Stimulated activated CD4-positive, alpha-beta T cell treated with anti-CD3 and anti-CD28 coated beads, Interleukin-1b, Interleukin-23, amount 100 ng/mL, for 24 hours (primary cell): ENCODE measurements at regions not wholly inside any gene's neighbourhood (a gene's known extent, or its start where the extent isn't known, plus 50 kb on each side); places are given as distances from the start of the nearest gene placed in this dataset.
A peak's percentile ranks its signal among the peaks of the same experiment; 100 is the strongest.

Experiments used
- DNase-seq, 4 experiments: peaks; one replicate each; pipeline ENCODE4 v3.0.0-alpha.2; 2020; ENCODE audit warnings: low read depth in 4 of 4, low spot score in 1 of 4

DNA sequence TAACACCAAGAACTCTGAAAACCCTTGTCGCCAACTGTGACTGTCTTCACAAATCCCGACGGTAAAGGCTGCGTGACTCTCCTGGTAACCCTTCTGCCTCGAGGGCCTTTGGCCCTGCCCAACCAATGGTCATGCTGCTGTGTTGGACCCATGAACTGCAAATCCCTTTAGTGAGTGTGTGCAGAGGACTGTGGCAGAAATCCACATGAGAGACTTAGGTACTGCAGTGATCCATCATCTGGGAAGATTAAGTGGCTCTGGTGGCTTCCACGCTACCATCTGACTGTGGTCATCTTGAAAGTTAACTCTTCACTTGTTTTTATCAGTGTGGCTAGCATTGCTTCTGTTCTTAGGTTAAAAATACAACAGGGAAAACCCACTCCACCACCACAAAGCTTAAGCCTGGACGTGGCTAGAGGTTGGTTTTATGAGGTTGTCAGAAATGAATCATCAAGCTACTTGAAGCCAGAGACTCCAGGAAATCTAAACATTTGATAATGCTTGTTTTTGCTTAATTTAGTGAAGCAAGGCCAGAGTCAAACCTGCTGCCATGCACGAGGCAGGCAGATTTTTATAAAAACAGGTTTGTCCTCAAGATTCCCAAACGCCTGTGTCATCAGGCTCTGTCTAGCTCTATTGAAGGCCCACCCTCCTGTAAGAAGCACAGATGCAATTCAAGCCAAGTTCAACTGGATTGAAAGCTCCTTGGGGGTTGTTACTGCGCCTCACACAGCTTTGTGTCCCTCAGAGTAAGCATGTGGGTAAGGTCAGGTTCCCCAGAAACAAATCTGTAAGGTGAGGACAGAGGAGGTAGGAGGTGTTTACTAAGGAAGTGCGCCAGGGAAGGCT is 52.7 kb upstream of the ERCC6L2 start:
- DNase-seq, result peak in 1 of 4 experiments; percentile 7

DNA sequence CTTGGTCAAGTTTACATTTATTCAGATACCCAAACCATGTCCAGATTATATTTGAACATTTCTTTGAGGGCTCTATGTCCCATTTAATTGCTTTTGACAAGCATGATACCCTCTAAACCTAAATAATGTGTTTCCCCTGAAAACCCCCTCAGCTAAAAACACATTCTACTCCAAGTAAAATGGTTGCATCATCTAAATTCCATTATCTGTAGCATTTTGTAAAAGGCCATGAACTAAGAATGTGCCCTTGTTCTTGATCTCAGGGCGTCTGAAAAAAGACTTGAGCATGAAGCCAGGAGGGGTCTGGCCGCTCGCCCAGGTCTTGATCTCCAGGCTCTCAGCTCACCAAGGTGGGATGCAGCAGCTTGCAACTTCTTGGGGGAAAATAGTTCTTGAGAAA is 53.5 kb upstream of the ERCC6L2 start:
- no peak for DNase-seq

DNA sequence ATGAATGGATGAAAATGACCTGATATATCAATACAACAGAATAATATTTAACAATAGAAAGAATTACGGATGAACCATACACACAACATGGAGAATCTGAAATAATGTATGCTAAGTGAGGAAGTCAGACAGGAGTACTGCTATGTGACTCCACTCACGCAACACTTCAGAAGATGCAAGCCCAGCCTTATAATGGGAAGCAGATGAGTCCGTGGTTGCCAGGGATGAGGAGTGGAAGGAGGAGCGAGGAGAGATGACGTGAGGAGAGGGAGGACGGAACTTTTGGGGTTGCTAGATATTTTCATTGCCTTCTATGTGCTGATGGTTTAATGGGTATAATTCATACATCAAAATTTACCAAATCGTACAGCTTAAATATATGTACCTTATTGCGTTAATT is 55.4 kb upstream of the ERCC6L2 start:
- no peak for DNase-seq

DNA sequence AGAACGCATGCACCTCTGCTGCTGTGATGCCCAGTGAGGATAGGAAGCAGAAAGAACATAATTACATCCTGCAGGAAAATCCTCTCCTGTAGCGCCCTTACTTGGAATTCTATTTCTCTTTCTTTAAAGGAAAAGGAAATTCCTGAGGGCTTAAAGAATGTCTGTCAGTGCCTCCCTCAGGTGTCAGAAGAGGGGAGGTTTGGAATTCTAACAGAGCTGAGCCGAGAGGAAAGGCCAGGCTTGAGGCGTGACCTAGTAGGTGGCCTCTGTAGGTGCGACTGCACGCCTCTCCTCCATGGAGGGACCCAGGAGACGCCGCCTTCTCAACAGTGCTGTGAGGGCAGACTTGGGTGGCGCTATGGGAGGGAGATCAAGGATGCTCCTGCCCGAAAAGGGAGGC is 55.9 kb upstream of the ERCC6L2 start:
- DNase-seq, result no peak

DNA sequence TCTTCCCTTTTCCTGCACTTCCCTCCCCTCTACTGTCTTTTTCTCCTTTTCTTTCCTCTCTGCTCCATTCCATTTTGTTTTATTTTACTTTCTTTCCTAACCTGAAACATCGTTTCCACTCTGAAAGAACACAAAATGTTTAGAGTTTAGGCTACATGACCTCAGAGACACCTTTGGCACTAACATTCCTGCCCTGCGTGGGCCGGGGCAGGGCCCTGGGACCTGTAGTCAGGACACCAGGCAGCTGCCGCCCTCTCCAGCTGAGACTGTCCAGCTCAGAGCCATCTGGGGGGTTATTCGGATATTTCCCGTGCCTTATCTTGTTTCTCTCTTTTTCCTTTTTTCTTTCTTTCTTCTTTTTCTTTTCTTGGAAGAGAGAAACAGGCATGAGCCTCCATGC is 58.3 kb upstream of the ERCC6L2 start:
- no peak for DNase-seq

DNA sequence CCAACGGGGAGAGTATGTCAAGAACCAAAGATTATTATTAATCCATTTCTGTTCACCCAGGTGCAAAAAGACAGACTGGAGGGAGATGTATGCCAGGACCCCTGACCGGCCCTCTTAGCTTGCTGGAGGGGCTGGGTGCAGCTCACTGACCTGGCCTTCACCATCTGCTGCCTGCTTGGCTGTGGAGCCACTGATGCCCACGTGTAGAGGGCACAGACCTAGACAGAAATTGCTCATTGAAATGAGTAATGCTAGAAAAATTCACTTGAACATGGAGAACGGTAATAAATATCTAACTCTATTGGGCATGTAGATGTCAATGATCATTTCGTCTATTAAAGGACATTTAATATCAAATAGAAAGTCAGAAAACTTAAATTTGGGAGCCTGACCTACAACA is 58.8 kb upstream of the ERCC6L2 start:
- no peak for DNase-seq

DNA sequence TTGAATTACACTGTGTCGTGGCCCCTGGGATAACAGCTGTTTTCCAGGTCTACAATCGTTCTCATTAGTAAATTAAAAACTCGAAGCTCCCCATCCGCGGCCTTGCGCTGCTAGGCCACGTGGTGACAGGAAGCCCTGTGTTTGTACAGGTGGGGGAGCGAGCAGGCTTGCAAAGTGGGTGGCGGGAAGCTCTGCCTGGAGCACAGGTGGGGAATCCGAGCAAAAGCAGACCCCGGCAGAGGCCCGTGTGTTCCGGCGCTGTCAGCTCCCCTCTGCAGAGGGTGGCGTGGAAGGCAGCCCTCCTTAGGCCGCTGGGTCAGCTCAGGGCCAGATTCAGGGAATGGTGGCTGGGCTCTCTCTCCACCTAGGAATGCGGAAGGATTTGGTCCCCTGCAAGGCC is 59.5 kb upstream of the ERCC6L2 start:
- DNase-seq, result no peak

DNA sequence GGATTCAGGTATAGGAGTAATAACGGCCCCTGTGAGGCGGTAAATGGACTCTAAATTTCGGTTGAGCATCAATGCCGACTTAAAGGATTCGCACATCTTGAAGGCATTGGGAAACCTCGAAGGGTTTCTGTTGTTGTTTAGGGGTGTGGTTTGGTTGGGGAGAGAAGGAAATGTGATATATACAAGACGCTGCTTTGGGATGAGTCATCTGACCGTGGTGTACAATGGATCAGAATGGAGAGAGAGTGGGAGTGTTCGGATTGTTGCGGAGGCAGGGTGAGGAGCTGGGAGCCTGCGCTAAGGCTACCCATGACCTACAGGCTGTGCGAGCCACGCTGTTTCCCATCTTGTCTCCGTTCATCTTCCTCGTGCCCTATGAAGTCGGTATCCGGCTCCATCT is 60.4 kb upstream of the ERCC6L2 start:
- DNase-seq, result no peak

DNA sequence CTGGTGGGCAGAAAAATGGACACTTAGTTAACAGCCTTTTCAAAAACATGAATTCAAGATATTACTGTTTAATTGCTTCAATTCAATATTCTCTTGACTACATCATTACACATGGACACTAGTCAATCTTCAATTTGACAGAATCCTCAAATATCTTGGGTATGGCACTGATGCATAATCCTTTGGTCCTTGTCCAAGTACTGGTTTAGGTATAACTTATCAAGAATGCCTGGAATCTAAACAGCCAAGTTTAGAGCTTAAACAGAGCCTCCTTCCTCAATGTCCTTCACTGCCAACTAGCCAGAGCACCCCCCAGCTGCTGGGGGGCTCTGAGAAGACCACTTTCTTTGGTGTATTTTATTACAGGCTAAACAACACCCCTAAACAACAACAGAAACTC is 61.6 kb upstream of the ERCC6L2 start:
- DNase-seq, result no peak

DNA sequence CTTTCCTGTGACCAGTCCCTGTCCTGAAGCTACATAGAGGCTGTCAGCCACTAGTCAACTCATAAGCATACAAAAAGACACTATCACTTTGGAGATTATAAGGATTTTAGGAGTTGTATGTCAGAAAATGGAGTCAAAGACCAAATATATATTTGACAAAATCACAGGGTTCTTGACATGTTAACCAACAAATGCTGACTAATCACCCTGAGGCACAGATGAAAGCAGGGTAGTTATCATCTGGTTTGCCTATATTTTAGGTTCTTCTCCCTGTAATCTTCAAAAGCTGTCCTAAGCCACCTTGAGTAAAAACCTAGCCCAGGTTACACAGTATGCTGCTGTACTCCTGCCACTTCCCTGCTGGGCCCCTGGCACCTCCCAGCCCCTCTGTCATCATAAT is 64.7 kb upstream of the ERCC6L2 start:
- DNase-seq, result no peak

DNA sequence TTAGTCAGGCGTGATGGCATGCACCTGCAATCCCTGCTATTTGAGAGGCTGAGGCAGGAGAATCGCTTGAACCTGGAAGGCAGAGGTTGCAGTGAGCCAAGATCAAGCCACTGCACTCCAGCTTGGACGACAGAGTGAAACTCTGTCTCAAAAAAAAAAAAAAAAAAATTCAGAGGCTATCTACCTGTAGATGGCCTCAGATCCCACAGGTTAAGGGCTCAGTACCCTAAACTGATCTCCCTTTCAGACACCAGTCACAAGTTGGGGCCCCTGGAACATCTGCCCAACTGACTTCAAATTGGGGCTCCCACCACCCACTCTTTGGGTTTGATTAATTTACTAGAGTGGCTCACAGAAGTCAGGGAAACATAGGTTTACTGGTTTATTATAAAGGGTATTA is 65.4 kb upstream of the ERCC6L2 start:
- no peak for DNase-seq

DNA sequence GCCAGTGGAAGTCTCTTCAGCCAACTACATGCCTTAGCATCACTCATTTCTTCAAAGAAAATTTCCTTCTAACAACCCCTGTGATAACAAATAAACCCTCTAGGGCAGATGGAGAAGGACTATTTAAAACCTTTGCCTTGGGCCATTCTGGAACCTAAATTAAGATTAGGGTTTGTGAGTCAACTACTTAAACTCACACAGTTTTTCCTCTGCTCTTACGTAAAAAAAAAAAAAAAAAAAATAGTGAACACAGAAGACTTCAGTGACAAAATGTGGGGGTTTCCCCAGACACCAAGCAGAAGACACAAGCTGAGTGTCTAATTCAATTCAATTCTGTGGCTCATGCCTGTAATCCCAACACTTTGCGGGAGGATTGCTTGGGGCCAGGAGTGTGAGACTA is 65.8 kb upstream of the ERCC6L2 start:
- no peak for DNase-seq

DNA sequence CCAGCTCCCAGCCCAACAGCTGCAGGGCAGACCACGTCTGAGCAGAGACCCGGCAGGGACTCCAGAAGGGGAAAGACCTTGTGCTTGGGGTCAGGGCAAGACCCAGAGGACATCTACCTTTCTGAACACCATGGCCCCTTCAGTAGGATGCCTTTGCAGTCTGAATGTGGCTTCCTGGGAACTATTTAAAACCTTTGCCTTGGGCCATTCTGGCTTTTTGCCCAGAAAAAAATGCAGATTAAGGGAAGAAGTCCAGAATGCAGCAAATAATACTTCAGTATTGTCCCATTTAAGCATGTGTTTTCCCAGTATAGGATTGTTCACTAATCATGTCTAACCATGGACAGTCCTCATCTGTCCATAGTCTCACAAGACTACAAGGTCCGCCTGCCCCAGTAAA is 67.5 kb upstream of the ERCC6L2 start:
- DNase-seq, result no peak

DNA sequence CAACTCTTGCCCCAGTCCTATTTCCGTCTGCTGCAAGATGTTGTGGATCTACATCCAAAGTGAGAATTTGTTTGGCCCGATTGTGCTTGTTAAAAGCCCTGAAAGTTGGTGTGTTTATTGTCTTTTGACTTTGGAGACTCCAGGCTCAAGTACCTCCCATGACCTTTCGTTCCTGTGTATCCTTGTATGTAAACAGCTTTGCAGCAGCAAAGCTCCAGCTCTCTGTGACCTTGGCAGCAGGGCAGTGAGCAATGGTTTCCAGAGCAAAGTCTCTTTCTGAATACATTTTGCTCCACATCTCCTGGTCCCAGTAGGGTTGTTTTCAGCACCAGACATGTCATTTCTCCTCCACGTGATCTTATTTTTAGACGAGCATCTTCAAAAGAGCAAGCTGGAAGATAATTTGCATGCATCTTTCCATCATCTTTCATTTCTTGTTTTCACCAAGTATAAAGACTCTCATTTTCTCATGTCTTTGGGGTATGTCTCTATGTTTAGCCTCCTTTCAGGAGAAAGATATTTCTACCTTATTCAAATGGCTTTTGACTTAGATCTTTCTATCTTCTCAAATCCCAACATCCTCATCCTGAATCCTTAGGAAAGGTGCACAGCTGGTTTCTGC is 68.1 kb upstream of the ERCC6L2 start:
- DNase-seq, result no peak

DNA sequence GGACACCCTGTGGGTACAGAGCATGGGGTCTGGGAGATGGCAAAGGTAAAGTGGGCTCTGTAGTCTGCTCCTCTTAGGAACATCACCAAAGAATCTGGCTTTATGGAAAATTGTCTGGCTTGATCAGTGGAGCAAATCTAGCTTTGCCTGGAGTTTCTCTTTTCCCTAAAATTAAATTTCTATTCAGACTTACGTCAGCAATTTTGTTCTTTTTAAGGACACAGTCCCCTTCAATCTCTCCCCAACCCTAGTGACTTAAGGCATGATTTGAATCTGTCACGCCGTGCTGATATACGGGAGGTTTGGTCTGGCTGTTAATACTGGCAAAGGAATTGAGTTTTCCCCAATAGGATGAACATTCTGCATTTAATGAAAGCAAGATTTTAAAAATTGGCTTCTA is 72.3 kb upstream of the ERCC6L2 start:
- DNase-seq, result no peak

DNA sequence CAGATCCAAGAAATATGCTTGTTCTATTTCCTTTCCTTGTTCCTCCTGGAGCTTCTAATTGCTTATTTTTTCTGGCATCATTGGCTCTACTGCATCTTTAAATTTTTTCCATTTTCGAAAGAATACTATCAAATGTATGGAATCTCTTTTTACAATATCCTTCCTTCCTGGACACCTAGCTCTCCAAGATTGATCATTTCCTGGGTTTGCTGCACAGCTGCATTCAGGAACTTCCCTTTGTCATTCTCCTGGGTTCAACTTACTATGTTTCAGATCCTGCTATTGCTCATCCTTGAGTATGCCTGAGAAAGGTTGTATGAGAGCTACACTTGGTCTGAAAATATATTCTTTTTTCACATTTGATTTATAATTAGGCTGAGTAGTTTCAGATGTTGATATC is 73.7 kb upstream of the ERCC6L2 start:
- DNase-seq, result no peak

DNA sequence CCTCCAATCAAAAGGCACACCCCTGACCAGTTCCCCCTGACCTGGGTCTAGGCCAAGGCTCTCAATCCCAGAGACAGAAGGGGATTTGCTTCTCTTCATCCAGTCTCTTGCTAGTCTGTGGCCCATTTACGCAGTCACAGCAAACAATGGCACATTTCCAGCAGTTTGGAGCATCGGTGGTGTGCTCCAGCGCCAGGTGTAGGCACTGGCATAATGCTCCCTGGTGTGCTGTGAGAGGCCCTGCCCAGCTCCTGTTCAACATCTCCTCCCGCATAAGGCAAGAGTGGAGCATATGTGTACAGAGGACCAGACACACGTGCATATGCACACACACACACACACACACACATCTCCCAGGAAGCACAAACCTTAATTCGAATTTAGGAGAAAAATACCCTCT is 79.5 kb upstream of the ERCC6L2 start:
- no peak for DNase-seq

DNA sequence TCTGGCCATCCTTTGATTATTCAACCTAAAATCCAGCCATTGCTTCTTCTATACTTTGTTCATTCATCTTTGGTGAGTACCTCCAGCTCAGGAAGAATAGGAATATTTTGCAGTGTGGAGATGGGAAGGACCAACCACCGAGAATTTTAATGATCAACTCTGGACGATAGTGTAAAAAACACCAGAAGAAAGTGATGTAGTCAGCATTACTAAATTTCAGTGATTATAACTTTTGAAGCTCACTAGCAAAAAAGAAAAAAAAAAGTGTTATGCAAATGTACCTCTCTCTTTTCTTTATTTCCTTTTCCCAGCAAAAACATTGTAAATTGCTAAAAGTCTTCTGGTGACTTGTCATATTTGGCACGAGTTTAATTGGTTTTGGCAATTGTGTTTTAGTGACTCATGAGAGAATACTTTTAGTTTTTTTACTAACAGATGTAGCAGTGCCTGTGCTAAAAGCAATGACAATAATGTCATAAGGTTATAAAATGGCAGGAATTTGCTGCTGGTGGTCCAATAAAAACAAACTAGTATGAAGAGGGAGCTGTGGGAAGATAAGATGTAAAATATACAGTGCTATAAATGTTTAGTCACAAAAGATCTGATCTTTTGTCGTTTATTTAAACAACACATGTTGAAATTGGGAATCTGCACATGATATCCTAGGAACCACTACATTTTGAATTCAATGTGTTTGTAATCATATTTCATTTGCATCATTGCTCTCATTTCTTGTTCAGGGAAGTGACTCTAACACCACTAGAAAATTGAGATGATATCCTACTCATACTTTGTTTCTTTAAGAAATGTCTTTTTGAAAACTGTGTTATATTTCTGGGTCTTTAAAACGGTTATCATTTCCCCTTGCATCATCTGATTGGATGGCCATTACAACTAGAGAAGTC is 81.3 kb upstream of the ERCC6L2 start:
- DNase-seq, result no peak

DNA sequence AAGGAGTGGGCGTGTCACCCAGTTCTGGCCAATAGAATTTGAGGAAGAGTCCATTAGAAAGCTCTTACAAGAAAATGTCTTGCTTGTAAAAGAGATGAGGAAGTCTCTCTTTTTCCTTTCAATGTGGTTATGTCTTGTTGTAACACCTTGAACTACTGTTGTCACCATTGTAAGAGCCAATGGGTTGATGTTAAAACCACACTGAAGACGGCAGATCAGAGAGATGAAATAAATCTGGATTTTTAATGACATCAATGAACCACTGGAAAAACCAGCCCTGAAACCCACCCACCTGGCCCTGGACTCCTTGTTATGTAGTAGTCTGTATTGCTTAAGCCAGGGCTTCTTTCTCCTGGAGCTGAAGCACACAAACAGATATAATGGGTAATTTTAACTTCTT is 83.8 kb upstream of the ERCC6L2 start:
- DNase-seq, result no peak

DNA sequence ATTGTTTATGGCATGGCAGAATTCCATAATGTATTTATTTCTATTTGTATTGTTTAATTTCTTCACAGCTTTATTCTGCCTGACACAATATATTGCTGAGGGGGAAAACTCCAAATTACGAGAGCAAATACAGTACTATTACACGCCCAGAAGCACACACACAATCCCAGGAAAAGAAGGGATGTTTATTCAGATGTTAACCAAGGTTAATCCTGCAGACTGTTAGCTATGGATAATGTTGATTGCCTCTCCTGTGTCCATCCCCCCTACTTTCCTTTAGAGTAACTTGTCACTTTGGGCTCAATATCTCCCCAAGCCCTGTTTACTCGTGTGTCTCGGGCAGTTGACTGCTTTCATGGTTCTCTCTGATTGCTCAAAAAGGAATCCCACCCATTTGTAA is 84.2 kb upstream of the ERCC6L2 start:
- DNase-seq, result no peak

DNA sequence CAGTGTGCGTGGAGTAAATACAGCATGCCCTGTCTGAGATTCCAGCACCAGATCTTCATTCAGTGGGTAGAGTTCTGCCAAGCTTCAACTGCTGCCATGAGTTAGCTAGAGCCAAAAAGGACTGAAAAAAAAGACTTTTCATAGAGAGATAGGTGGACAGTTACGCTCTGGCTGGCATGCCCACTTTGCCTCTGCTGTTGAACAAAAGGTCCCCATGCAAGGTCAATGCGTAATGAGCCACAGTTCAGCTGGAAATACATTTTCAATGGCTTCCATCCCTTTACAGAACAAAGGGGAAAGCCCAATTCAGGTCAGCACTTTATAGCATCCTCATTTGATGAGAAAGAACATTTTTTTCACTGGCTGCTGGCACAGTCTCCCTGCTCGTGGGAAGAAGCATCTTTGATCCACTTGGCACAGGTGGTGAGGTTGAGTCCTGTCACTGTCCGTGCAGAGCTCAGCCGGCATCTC is 86.9 kb upstream of the ERCC6L2 start:
- DNase-seq, result no peak

DNA sequence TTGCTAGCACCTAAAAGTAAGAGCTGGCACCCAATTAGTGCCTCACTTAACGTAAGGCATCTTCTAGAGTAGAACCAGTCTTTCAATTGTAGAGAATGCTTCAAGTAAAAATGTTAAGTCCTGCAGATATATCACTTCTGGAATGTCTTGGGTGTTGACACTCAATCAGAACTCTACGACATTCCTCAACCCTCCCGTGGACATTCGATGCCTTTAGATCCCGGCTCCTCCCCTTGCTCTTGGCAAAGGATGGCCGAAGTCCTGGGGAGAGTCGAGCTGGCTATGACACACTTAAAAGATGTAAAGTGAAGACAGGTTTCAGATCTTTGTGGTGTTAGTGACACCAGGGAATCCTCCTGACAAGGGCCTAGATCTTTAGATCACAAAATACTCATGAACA is 87.5 kb upstream of the ERCC6L2 start:
- no peak for DNase-seq
